GM18507 (cell line): ENCODE measurements at regions not wholly inside any gene's neighbourhood (a gene's known extent, or its start where the extent isn't known, plus 50 kb on each side); places are given as distances from the start of the nearest gene placed in this dataset.
A peak's percentile ranks its signal among the peaks of the same experiment; 100 is the strongest.

Experiments
- DNase-seq: peaks from one replicate; pipeline ENCODE4 v3.0.0; 2011; ENCODE audit warnings: low read depth; ENCODE audit not compliant: insufficient read length; ENCODE audit errors: extremely low spot score
- FAIRE-seq: peaks from 2 replicates; lab custom pipeline; 2011; peaks lifted over from hg19 to GRCh38; lab: Jason Lieb, UNC

DNA sequence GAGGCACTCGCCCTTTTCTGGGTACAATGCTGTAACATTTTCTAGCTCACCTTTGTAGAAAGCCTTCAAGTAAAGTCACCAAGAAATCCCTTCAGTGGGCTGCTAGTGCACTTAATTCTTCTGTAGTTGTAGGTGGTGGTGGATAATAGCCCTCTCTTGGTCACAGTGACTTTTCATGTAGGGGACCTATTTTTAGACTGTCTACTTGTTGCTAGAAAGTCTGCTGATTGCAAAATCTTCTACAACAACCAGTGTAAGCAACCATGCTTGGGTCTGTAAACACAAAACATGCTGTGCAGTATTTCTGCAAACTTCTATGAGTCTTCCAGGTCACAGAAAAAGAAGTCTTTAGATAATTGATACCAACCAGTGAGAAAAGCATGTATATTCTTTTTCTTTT lies 55.6 kb downstream of the PBDC1 start:
- no peak for FAIRE-seq
- no peak for DNase-seq

DNA sequence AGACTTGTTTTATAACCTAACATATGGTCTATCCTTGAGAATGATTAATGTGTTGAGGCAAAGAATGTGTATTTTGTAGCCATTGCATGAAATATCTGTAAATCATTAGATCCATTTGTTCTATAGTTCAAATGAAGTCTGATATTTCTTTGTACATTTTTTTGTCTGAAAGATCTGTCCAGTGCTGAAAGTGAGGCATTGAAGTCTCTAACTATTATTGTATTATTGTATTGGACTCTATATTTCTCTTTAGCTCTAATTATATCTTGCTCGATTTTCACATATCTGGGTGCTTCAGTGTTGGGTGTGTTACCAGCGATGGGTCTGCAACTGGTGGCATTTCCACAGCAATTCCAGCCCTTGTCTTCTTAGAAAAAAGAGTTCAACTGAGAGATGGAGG lies 76.0 kb downstream of the PBDC1 start:
- DNase-seq, result no peak

DNA sequence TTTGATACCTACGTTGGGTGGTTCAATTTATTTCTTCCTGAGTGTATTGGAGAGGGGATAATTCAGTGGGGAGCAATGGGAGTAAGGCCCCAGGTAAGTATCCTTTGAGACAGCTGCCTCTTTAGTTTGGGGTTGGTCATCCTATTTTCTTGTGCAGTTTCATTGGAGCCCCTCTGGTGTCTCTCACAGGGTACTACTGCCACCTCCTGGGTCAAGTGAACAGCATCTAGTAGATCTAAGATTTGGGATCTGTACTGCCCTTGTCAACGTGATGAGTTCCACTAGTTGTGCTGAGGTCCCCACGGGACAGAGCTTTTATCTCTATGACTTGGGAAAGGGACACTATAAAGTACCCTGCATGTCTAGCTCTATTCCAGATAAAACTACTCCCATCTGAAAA lies 80.6 kb downstream of the PBDC1 start:
- DNase-seq, result peak; percentile 11

More for the DNA sequence above, 76.0 kb downstream of the PBDC1 start:
- FAIRE-seq, result no peak

DNA sequence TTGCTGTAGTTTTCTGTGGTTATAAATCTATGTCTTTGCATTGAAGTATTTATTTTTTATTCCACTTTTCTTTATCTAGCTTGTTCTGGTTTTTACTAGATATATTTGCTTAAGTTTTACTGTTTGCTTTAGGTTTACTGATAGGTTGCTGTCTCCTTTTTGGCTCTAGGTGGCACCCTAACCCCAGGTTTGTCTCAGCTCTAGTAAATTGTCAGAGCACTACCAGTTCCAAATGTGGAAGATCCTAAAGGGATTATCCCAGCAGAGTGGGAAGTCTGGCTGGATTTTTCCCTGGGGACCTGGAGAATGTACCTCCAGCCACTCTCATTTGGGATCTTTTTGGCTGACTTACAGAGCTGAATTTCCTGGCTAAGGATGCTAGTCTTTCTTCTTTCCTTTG lies 106.1 kb downstream of the PBDC1 start:
- FAIRE-seq, result peak; percentile 69
- no peak for DNase-seq

More for the DNA sequence above, 80.6 kb downstream of the PBDC1 start:
- peak; percentile 83 for FAIRE-seq
